Neural progenitor cell (in vitro differentiated cells): ENCODE measurements at regions not wholly inside any gene's neighbourhood (a gene's known extent, or its start where the extent isn't known, plus 50 kb on each side); places are given as distances from the start of the nearest gene placed in this dataset.
A peak's percentile ranks its signal among the peaks of the same experiment; 100 is the strongest.

Experiments used
- DNase-seq: peaks from one replicate; pipeline ENCODE4 v3.0.0-alpha.2; 2016; ENCODE audit warnings: low spot score
- H2AFZ ChIP-seq: fragments of 200-600 bp; sonication (generic); replicated peaks from 2 replicates; pipeline ENCODE4 v1.6.1; 2016; ENCODE audit warnings: antibody characterized with exemption
- H3F3A ChIP-seq: fragments of 200-600 bp; sonication (generic); 2 replicates; pipeline ENCODE4 v1.6.1; 2016; ENCODE audit warnings: antibody characterized with exemption, low read depth
- H3K27ac ChIP-seq: fragments of 200-600 bp; sonication (generic); 2 replicates; pipeline ENCODE4 v1.5.1; 2016; ENCODE audit warnings: mild to moderate bottlenecking
- H3K27me3 ChIP-seq: fragments of 200-600 bp; sonication (generic); 2 replicates; pipeline ENCODE4 v1.6.1; 2016; ENCODE audit warnings: mild to moderate bottlenecking, moderate library complexity
- H3K36me3 ChIP-seq: fragments of 200-600 bp; sonication (generic); 2 replicates; pipeline ENCODE4 v1.5.1; 2016
- H3K4me1 ChIP-seq: fragments of 200-600 bp; sonication (generic); 2 replicates; pipeline ENCODE4 v1.6.1; 2016; ENCODE audit warnings: mixed run types
- H3K4me2 ChIP-seq: fragments of 200-600 bp; sonication (generic); 2 replicates; pipeline ENCODE4 v1.6.1; 2016
- H3K4me3 ChIP-seq: fragments of 200-600 bp; sonication (generic); 2 replicates; pipeline ENCODE4 v1.5.1; 2016
- H3K79me2 ChIP-seq: fragments of 200-600 bp; sonication (generic); 2 replicates; pipeline ENCODE4 v1.6.1; 2016; ENCODE audit warnings: low read depth
- H3K9ac ChIP-seq: fragments of 200-600 bp; sonication (generic); 2 replicates; pipeline ENCODE4 v1.6.1; 2016
- H3K9me3 ChIP-seq: fragments of 200-600 bp; sonication (generic); 2 replicates; pipeline ENCODE4 v1.5.1; 2016; ENCODE audit warnings: low read depth
- H4K20me1 ChIP-seq: fragments of 200-600 bp; sonication (generic); 2 replicates; pipeline ENCODE4 v1.6.1; 2016; ENCODE audit warnings: low read depth
- H3K27ac Mint-ChIP-seq: 3 replicates; pipeline ENCODE4 v1.8.0; 2021; ENCODE audit warnings: mixed read lengths
- H3K27me3 Mint-ChIP-seq: 2 replicates; pipeline ENCODE4 v1.8.0; 2022; ENCODE audit warnings: low read depth, mild to moderate bottlenecking, inconsistent platforms, moderate library complexity, mixed read lengths; ENCODE audit not compliant: insufficient read depth
- H3K36me3 Mint-ChIP-seq: 3 replicates; pipeline ENCODE4 v1.8.0; 2021; ENCODE audit warnings: mixed read lengths
- H3K4me1 Mint-ChIP-seq: 3 replicates; pipeline ENCODE4 v1.8.0; 2021; ENCODE audit warnings: mixed read lengths
- H3K4me3 Mint-ChIP-seq: 3 replicates; pipeline ENCODE4 v1.8.0; 2021; ENCODE audit warnings: mild to moderate bottlenecking, moderate library complexity, mixed read lengths
- H3K9me3 Mint-ChIP-seq: 3 replicates; pipeline ENCODE4 v1.8.0; 2020; ENCODE audit warnings: mixed read lengths
- EZH2 ChIP-seq: fragments of 200-600 bp; sonication (generic); IDR thresholded peaks from 2 replicates; pipeline ENCODE4 v1.6.1; 2017; ENCODE audit warnings: antibody characterized with exemption, mild to moderate bottlenecking, moderate library complexity
- EZH2phosphoT487 ChIP-seq: fragments of 200-600 bp; sonication (generic); IDR thresholded peaks from 2 replicates; pipeline ENCODE4 v1.6.1; 2017; ENCODE audit warnings: antibody characterized with exemption
- TF ChIP-seq, protein P1 (sequence below): fragments of 200-600 bp; sonication (generic); IDR thresholded peaks from 2 replicates; pipeline ENCODE4 v1.5.1; 2017; ENCODE audit warnings: antibody characterized with exemption, mild to moderate bottlenecking

DNA sequence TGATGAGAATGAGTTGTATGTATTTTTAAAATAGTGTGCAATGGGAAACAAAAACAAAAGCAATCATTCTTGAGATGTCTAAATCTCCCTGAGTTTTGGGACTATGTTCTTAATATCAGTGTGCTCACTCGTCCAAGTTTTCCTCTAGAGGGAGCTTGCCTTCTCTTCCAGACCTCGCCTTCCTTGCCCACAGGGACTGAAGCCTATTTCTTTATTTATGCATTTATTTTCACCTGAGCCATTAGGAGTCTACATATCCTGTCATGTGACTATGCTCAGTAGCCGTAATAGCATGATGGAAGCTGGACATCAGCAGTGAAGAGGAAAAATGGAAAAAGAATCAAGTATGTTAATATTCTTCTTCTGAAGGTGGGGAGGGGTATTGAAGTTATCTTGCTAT, 131.2 kb downstream of the SH3BGRL2 start:
- Histone ChIP-seq H3K27me3 (no peaks in the 10 kb centered on the region), H3K9me3 (no peaks in the 10 kb centered on the region), H3K4me1 (no peaks in the 10 kb centered on the region), H3K4me3 (no peak overlapping the region), H3K4me2 (no peak overlapping the region), H2AFZ (peak overlapping the region; percentile 75), H3K9ac (no peak overlapping the region), H3K36me3 (no peaks in the 10 kb centered on the region), H3K79me2 (no peaks in the 10 kb centered on the region), H4K20me1 (no peaks in the 10 kb centered on the region), H3F3A (no peaks in the 10 kb centered on the region), H3K27ac (no peak overlapping the region)
- Mint-ChIP-seq H3K27ac (no peak overlapping the region), H3K4me1 (peaks cover 4% of the 10 kb centered on the region), H3K36me3 (no peaks in the 10 kb centered on the region), H3K9me3 (peaks cover 9% of the 10 kb centered on the region), H3K27me3 (no peaks in the 10 kb centered on the region), H3K4me3 (no peak overlapping the region)
- TF ChIP-seq, protein P1, sequence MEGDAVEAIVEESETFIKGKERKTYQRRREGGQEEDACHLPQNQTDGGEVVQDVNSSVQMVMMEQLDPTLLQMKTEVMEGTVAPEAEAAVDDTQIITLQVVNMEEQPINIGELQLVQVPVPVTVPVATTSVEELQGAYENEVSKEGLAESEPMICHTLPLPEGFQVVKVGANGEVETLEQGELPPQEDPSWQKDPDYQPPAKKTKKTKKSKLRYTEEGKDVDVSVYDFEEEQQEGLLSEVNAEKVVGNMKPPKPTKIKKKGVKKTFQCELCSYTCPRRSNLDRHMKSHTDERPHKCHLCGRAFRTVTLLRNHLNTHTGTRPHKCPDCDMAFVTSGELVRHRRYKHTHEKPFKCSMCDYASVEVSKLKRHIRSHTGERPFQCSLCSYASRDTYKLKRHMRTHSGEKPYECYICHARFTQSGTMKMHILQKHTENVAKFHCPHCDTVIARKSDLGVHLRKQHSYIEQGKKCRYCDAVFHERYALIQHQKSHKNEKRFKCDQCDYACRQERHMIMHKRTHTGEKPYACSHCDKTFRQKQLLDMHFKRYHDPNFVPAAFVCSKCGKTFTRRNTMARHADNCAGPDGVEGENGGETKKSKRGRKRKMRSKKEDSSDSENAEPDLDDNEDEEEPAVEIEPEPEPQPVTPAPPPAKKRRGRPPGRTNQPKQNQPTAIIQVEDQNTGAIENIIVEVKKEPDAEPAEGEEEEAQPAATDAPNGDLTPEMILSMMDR, result peak; percentile 62
- TF ChIP-seq EZH2phosphoT487, result no peak
- TF ChIP-seq EZH2, result no peak
- peak; percentile 42 for DNase-seq

- Histone ChIP-seq H3K27ac (no peak overlapping the region), H3K4me3 (no peak overlapping the region), H3K4me1 (peaks cover 7% of the 10 kb centered on the region), H3K79me2 (no peaks in the 10 kb centered on the region), H3K4me2 (no peak overlapping the region), H3F3A (peaks cover 6% of the 10 kb centered on the region), H3K36me3 (no peaks in the 10 kb centered on the region), H3K9ac (no peak overlapping the region), H3K9me3 (no peaks in the 10 kb centered on the region), H4K20me1 (no peaks in the 10 kb centered on the region), H3K27me3 (no peaks in the 10 kb centered on the region), H2AFZ (no peak overlapping the region)
- Mint-ChIP-seq H3K9me3 (no peaks in the 10 kb centered on the region), H3K27me3 (peaks cover 2% of the 10 kb centered on the region), H3K4me3 (no peak overlapping the region), H3K27ac (no peak overlapping the region), H3K4me1 (peaks cover 5% of the 10 kb centered on the region), H3K36me3 (no peaks in the 10 kb centered on the region)
- DNase-seq, result no peak
- no peak for TF ChIP-seq EZH2
- TF ChIP-seq, protein P1, result no peak
- TF ChIP-seq EZH2phosphoT487, result no peak
Observed at GRCh38 chr6:79756496-79756895, 125.4 kb downstream of the SH3BGRL2 start.

DNA sequence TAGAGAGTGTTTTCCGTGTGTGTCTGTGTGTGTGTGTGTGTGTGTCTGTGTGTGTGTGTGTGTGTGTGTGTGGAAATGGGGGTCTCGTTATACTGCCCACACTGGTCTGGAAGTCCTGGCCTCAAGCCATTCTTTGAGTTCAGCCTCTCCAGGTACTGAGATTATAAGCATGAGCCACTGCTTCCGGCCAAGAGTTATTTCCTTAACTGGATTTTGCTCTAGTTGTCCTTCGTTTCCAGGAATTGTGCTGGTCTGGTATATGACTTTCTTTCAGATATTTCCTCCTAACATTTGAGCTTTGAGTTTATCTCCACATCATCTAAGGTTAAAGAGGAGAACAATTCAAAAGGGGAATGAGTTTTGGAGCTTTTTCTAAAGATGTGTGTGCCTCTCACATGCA, 124.8 kb downstream of the SH3BGRL2 start:
- no peak for DNase-seq
- no peaks in the 10 kb centered on the region for H3K27me3 ChIP-seq
- H3K4me3 ChIP-seq, result no peak overlapping the region
- H4K20me1 ChIP-seq, result no peaks in the 10 kb centered on the region
- no peaks in the 10 kb centered on the region for H3K36me3 ChIP-seq
- Mint-ChIP-seq H3K27me3 (peaks cover 2% of the 10 kb centered on the region), H3K4me1 (peaks cover 8% of the 10 kb centered on the region), H3K27ac (no peak overlapping the region), H3K9me3 (no peaks in the 10 kb centered on the region), H3K36me3 (no peaks in the 10 kb centered on the region), H3K4me3 (no peak overlapping the region)
- H3K4me1 ChIP-seq, result peaks cover 13% of the 10 kb centered on the region
- TF ChIP-seq, protein P1, result no peak
- TF ChIP-seq EZH2, result no peak
- TF ChIP-seq EZH2phosphoT487, result no peak
- H3K9ac ChIP-seq, result no peak overlapping the region
- H3K79me2 ChIP-seq, result no peaks in the 10 kb centered on the region
- no peak overlapping the region for H3K4me2 ChIP-seq
- H3K9me3 ChIP-seq, result no peaks in the 10 kb centered on the region
- no peak overlapping the region for H2AFZ ChIP-seq
- H3F3A ChIP-seq, result peaks cover 12% of the 10 kb centered on the region
- no peak overlapping the region for H3K27ac ChIP-seq
